ENCODE measurements at regions not wholly inside any gene's neighbourhood (a gene's known extent, or its start where the extent isn't known, plus 50 kb on each side); places are given as distances from the start of the nearest gene placed in this dataset.
A peak's percentile ranks its signal among the peaks of the same experiment; 100 is the strongest.
"Not testable (repeated sequence)": the region's sequence is repeated elsewhere in the genome, so short reads cannot be mapped to it uniquely, and the experiment has no call there.

DNA sequence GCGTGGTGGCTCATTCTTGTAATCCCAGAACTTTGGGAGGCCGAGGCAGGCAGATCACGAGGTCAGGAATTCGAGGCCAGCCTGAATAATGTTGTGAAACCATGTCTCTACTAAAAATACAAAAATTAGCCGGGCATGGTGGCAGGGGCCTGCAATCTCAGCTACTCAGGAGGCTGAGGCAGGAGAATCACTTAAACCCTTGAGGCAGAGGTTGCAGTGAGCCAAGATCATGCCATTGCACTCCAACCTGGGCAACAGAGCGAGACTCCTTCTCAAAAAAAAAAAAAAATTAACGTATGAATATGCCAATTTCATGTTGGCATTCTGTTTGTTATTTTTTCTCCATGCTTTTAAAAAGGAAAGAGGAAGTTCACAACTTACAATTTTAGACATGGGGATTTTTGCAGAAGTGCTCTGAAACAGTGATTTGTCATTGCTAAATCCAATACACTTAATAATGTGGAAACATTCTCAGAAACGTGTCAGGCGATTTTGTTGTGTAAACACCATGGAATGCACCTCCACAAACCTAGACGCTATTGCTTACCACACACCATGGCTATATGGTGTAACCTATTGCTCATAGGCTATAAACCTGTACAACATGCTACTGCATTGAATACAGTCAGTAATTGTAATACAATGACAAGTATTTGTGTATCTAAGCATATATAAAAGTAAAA lies 115.9 kb upstream of the PCDH20 start:
- no peak overlapping the region for H3K4me3 Mint-ChIP-seq
- H3K36me3 Mint-ChIP-seq: no peaks in the 10 kb centered on the region
- TF ChIP-seq, protein P1, sequence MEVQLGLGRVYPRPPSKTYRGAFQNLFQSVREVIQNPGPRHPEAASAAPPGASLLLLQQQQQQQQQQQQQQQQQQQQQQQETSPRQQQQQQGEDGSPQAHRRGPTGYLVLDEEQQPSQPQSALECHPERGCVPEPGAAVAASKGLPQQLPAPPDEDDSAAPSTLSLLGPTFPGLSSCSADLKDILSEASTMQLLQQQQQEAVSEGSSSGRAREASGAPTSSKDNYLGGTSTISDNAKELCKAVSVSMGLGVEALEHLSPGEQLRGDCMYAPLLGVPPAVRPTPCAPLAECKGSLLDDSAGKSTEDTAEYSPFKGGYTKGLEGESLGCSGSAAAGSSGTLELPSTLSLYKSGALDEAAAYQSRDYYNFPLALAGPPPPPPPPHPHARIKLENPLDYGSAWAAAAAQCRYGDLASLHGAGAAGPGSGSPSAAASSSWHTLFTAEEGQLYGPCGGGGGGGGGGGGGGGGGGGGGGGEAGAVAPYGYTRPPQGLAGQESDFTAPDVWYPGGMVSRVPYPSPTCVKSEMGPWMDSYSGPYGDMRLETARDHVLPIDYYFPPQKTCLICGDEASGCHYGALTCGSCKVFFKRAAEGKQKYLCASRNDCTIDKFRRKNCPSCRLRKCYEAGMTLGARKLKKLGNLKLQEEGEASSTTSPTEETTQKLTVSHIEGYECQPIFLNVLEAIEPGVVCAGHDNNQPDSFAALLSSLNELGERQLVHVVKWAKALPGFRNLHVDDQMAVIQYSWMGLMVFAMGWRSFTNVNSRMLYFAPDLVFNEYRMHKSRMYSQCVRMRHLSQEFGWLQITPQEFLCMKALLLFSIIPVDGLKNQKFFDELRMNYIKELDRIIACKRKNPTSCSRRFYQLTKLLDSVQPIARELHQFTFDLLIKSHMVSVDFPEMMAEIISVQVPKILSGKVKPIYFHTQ (CRISPR knock-in tag; IDR thresholded peaks at IDR 0.05): no peak
- no peak for TF ChIP-seq ZNF416 (CRISPR knock-in tag; IDR thresholded peaks at IDR 0.05)
- no peak for TF ChIP-seq MYBL2 (CRISPR knock-in tag; IDR thresholded peaks at IDR 0.05)
- no peak for TF ChIP-seq ATF1 (CRISPR knock-in tag; IDR thresholded peaks at IDR 0.05)
- TF ChIP-seq, protein P2, sequence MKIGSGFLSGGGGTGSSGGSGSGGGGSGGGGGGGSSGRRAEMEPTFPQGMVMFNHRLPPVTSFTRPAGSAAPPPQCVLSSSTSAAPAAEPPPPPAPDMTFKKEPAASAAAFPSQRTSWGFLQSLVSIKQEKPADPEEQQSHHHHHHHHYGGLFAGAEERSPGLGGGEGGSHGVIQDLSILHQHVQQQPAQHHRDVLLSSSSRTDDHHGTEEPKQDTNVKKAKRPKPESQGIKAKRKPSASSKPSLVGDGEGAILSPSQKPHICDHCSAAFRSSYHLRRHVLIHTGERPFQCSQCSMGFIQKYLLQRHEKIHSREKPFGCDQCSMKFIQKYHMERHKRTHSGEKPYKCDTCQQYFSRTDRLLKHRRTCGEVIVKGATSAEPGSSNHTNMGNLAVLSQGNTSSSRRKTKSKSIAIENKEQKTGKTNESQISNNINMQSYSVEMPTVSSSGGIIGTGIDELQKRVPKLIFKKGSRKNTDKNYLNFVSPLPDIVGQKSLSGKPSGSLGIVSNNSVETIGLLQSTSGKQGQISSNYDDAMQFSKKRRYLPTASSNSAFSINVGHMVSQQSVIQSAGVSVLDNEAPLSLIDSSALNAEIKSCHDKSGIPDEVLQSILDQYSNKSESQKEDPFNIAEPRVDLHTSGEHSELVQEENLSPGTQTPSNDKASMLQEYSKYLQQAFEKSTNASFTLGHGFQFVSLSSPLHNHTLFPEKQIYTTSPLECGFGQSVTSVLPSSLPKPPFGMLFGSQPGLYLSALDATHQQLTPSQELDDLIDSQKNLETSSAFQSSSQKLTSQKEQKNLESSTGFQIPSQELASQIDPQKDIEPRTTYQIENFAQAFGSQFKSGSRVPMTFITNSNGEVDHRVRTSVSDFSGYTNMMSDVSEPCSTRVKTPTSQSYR (CRISPR knock-in tag; IDR thresholded peaks at IDR 0.05): no peak
- TF ChIP-seq USF1 (CRISPR knock-in tag; IDR thresholded peaks at IDR 0.05): no peak
- no peak for TF ChIP-seq PRRX2 (CRISPR knock-in tag; IDR thresholded peaks at IDR 0.05)
- TF ChIP-seq USF2 (CRISPR knock-in tag; IDR thresholded peaks at IDR 0.05): no peak
- no peak for TF ChIP-seq ATF3 (CRISPR knock-in tag; conservative IDR thresholded peaks at IDR 0.05)
- no peak for TF ChIP-seq E2F1 (CRISPR knock-in tag; IDR thresholded peaks at IDR 0.05)
- no peak for TF ChIP-seq AFF4 (CRISPR knock-in tag; IDR thresholded peaks at IDR 0.05; ENCODE audit: borderline replicate concordance)
- DNase-seq (ENCODE audit: low spot score) (no peak), ATAC-seq (no peak)
- no peaks in the 10 kb centered on the region for H3K27me3 Mint-ChIP-seq (ENCODE audit: low read depth)
- peaks cover 6% of the 10 kb centered on the region for H3K4me1 Mint-ChIP-seq
- no peak overlapping the region for H3K27ac Mint-ChIP-seq
- H3K9me3 Mint-ChIP-seq: peaks cover 11% of the 10 kb centered on the region
- CTCF ChIA-PET: no interaction called here
- POLR2A ChIA-PET: no interaction called here

DNA sequence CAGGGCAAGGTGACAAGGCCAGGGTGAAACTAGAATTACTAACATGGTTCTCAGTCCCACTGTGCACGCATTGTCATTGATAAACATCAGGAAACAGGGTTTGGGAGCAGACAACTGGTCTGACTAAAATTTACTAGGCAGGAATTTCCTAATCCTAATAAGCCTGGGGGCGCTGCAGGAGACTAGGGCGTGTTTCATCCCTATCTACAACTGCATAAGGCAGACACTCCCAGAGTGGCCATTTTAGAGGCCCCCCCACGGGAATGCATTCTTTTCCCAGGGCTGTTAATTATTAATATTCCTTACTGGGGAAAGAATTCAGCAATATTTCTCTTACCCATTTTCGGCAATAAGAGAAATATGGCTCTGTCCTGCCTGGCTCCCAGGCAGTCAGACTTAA lies 103.6 kb upstream of the PCDH20 start:
- H3K27ac Mint-ChIP-seq: not testable (repeated sequence)

More for the DNA sequence above, 103.6 kb upstream of the PCDH20 start:
- H3K4me1 Mint-ChIP-seq; H3K27me3 Mint-ChIP-seq (ENCODE audit: low read depth); H3K36me3 Mint-ChIP-seq; ATAC-seq; POLR2A ChIA-PET; H3K4me3 Mint-ChIP-seq; CTCF ChIA-PET: not testable (repeated sequence)
- H3K9me3 Mint-ChIP-seq: peaks cover 13% of the 10 kb centered on the region
- DNase-seq (ENCODE audit: low spot score): peak; percentile 14
